ENCODE measurements at regions not wholly inside any gene's neighbourhood (a gene's known extent, or its start where the extent isn't known, plus 50 kb on each side); places are given as distances from the start of the nearest gene placed in this dataset.

- Histone ChIP-seq H3K27ac (no peak overlapping the region), H3K4me1 (replicated peaks) (no peaks in the 10 kb centered on the region), H3K4me3 (no peak overlapping the region), H3K27me3 (replicated peaks; ENCODE audit: insufficient read depth) (no peaks in the 10 kb centered on the region), H3K9me3 (no peaks in the 10 kb centered on the region), H3K36me3 (no peaks in the 10 kb centered on the region)
- intact Hi-C loops (cut with DNase I) = no loop called here
- TF ChIP-seq CTCF (IDR thresholded peaks at IDR 0.05) = no peak
- no peak for TF ChIP-seq POLR2A (IDR thresholded peaks at IDR 0.05)
- TF ChIP-seq POLR2AphosphoS5 (IDR thresholded peaks at IDR 0.05) = no peak
- DNase-seq (ENCODE audit: low spot score) = no peak
- 86% methylated on average over 8 of the region's 8 CpGs for WGBS
Observed at GRCh38 chr1:104408268-104408667, 658.6 kb downstream of the AMY1C start.

GRCh38 chr1:104435255-104435654, 685.6 kb downstream of the AMY1C start:
- H3K27me3 ChIP-seq (replicated peaks; ENCODE audit: insufficient read depth) = no peaks in the 10 kb centered on the region
- no peak overlapping the region for H3K4me3 ChIP-seq
- no peak overlapping the region for H3K27ac ChIP-seq
- intact Hi-C loops (cut with DNase I) = no loop called here
- no peak for DNase-seq (ENCODE audit: low spot score)
- TF ChIP-seq CTCF (IDR thresholded peaks at IDR 0.05) = no peak
- TF ChIP-seq POLR2A (IDR thresholded peaks at IDR 0.05) = no peak
- no peak for TF ChIP-seq POLR2AphosphoS5 (IDR thresholded peaks at IDR 0.05)
- H3K4me1 ChIP-seq (replicated peaks) = no peaks in the 10 kb centered on the region
- H3K36me3 ChIP-seq = no peaks in the 10 kb centered on the region
- no peaks in the 10 kb centered on the region for H3K9me3 ChIP-seq
- WGBS = 75% methylated on average over 4 of the region's 4 CpGs

- Histone ChIP-seq H3K4me3 (no peak overlapping the region), H3K9me3 (no peaks in the 10 kb centered on the region), H3K27ac (no peak overlapping the region), H3K27me3 (replicated peaks; ENCODE audit: insufficient read depth) (no peaks in the 10 kb centered on the region), H3K4me1 (replicated peaks) (no peaks in the 10 kb centered on the region), H3K36me3 (no peaks in the 10 kb centered on the region)
- TF ChIP-seq POLR2AphosphoS5 (IDR thresholded peaks at IDR 0.05) = no peak
- TF ChIP-seq CTCF (IDR thresholded peaks at IDR 0.05) = no peak
- TF ChIP-seq POLR2A (IDR thresholded peaks at IDR 0.05) = no peak
- intact Hi-C loops (cut with DNase I) = no loop called here
- DNase-seq (ENCODE audit: low spot score) = no peak
- WGBS = 71% methylated on average over 1 of the region's 1 CpG
Observed at GRCh38 chr1:104440011-104440410, 690.3 kb downstream of the AMY1C start.

GRCh38 chr1:104456724-104457123, 707.0 kb downstream of the AMY1C start:
- intact Hi-C loops (cut with DNase I) = no loop called here
- DNase-seq (ENCODE audit: low spot score) = no peak
- no peak for TF ChIP-seq CTCF (IDR thresholded peaks at IDR 0.05)
- no peak for TF ChIP-seq POLR2AphosphoS5 (IDR thresholded peaks at IDR 0.05)
- no peak for TF ChIP-seq POLR2A (IDR thresholded peaks at IDR 0.05)
- no peaks in the 10 kb centered on the region for H3K27me3 ChIP-seq (replicated peaks; ENCODE audit: insufficient read depth)
- no peak overlapping the region for H3K4me3 ChIP-seq
- H3K9me3 ChIP-seq = no peaks in the 10 kb centered on the region
- H3K36me3 ChIP-seq = no peaks in the 10 kb centered on the region
- no peaks in the 10 kb centered on the region for H3K4me1 ChIP-seq (replicated peaks)
- 98% methylated on average over 1 of the region's 1 CpG for WGBS
- H3K27ac ChIP-seq = no peak overlapping the region

GRCh38 chr1:104459886-104460285, 710.2 kb downstream of the AMY1C start:
- 74% methylated on average over 2 of the region's 2 CpGs for WGBS
- intact Hi-C loops (cut with DNase I) = no loop called here
- H3K36me3 ChIP-seq = no peaks in the 10 kb centered on the region
- H3K27ac ChIP-seq = no peak overlapping the region
- H3K9me3 ChIP-seq = no peaks in the 10 kb centered on the region
- no peak for DNase-seq (ENCODE audit: low spot score)
- H3K4me3 ChIP-seq = no peak overlapping the region
- no peak for TF ChIP-seq POLR2AphosphoS5 (IDR thresholded peaks at IDR 0.05)
- TF ChIP-seq POLR2A (IDR thresholded peaks at IDR 0.05) = no peak
- TF ChIP-seq CTCF (IDR thresholded peaks at IDR 0.05) = no peak
- no peaks in the 10 kb centered on the region for H3K27me3 ChIP-seq (replicated peaks; ENCODE audit: insufficient read depth)
- no peaks in the 10 kb centered on the region for H3K4me1 ChIP-seq (replicated peaks)
